Osteoblast (primary cell): ENCODE measurements at regions not wholly inside any gene's neighbourhood (a gene's known extent, or its start where the extent isn't known, plus 50 kb on each side); places are given as distances from the start of the nearest gene placed in this dataset.

Source experiments
- DNase-seq: peaks from one replicate; pipeline ENCODE4 v3.0.0; 2011; ENCODE audit warnings: low spot score, mixed read lengths; ENCODE audit not compliant: insufficient read length; ENCODE audit errors: missing footprints
- H2AFZ ChIP-seq: 2 replicates; pipeline ENCODE4 v1.6.0; 2011; ENCODE audit warnings: mild to moderate bottlenecking, low read length
- H3K27ac ChIP-seq: 2 replicates; pipeline ENCODE4 v1.5.1; 2011; ENCODE audit warnings: mild to moderate bottlenecking, low read depth, low read length, moderate library complexity
- H3K27me3 ChIP-seq: 2 replicates; pipeline ENCODE4 v1.6.0; 2012; ENCODE audit warnings: mild to moderate bottlenecking, control low read depth, inconsistent platforms, low read length, moderate library complexity; ENCODE audit not compliant: insufficient read depth
- H3K36me3 ChIP-seq: 2 replicates; pipeline ENCODE4 v1.5.1; 2011; ENCODE audit warnings: mild to moderate bottlenecking, low read length, control low read depth, moderate library complexity; ENCODE audit not compliant: insufficient read depth
- H3K4me1 ChIP-seq: 2 replicates; pipeline ENCODE4 v1.5.1; 2011; ENCODE audit warnings: mild to moderate bottlenecking, low read length, control low read depth, moderate library complexity; ENCODE audit not compliant: insufficient read depth
- H3K4me2 ChIP-seq: 2 replicates; pipeline ENCODE4 v1.6.0; 2011; ENCODE audit warnings: mild to moderate bottlenecking, low read length; ENCODE audit not compliant: insufficient read depth
- H3K4me3 ChIP-seq: fragments of 200-600 bp; sonication (generic); 3 replicates; pipeline ENCODE4 v1.5.1; 2012; ENCODE audit warnings: mild to moderate bottlenecking, low read length, inconsistent platforms; ENCODE audit not compliant: insufficient read depth
- H3K79me2 ChIP-seq: 2 replicates; pipeline ENCODE4 v1.6.0; 2012; ENCODE audit warnings: mild to moderate bottlenecking, low read length, control low read depth, inconsistent platforms; ENCODE audit not compliant: insufficient read depth
- H3K9me3 ChIP-seq: 2 replicates; pipeline ENCODE4 v1.5.1; 2011; ENCODE audit warnings: low read depth, low read length, control low read depth
- H4K20me1 ChIP-seq: 2 replicates; pipeline ENCODE4 v1.6.0; 2012; ENCODE audit warnings: mild to moderate bottlenecking, low read length, control low read depth; ENCODE audit not compliant: insufficient read depth
- TF ChIP-seq, protein P1 (sequence below): IDR thresholded peaks from 2 replicates; pipeline ENCODE4 v1.5.1; 2011; ENCODE audit warnings: mild to moderate bottlenecking, low read depth, low read length, moderate library complexity; ENCODE audit errors: extremely low read depth

DNA sequence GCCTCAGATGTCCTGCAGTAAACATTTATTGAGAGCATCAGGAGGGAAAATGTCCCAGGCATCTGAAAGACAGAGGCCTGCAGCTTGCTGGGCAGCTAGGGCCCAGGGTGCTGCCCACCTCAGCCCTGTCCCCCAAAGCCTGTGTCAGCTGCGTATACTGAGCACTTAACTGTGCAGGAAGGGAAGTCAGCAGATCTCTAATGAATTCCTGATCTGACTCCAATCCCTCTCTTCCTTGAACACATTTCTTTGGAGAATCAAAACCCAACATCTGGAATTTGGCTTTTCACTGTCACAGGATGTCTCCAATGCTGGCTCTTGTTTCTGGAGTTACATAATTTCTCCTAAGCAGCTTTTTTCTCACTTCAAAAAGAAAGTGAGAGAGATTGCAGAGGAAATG is 364.7 kb upstream of the NFE2L3 start:
- no peak overlapping the region for H3K4me2 ChIP-seq
- H3K4me1 ChIP-seq: no peaks in the 10 kb centered on the region
- no peaks in the 10 kb centered on the region for H3K9me3 ChIP-seq
- no peaks in the 10 kb centered on the region for H4K20me1 ChIP-seq
- no peaks in the 10 kb centered on the region for H3K27me3 ChIP-seq
- no peak for DNase-seq
- H3K79me2 ChIP-seq: no peaks in the 10 kb centered on the region
- H3K27ac ChIP-seq: no peak overlapping the region
- H3K36me3 ChIP-seq: no peaks in the 10 kb centered on the region
- no peak overlapping the region for H3K4me3 ChIP-seq
- TF ChIP-seq, protein P1, sequence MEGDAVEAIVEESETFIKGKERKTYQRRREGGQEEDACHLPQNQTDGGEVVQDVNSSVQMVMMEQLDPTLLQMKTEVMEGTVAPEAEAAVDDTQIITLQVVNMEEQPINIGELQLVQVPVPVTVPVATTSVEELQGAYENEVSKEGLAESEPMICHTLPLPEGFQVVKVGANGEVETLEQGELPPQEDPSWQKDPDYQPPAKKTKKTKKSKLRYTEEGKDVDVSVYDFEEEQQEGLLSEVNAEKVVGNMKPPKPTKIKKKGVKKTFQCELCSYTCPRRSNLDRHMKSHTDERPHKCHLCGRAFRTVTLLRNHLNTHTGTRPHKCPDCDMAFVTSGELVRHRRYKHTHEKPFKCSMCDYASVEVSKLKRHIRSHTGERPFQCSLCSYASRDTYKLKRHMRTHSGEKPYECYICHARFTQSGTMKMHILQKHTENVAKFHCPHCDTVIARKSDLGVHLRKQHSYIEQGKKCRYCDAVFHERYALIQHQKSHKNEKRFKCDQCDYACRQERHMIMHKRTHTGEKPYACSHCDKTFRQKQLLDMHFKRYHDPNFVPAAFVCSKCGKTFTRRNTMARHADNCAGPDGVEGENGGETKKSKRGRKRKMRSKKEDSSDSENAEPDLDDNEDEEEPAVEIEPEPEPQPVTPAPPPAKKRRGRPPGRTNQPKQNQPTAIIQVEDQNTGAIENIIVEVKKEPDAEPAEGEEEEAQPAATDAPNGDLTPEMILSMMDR: no peak
- no peak overlapping the region for H2AFZ ChIP-seq

DNA sequence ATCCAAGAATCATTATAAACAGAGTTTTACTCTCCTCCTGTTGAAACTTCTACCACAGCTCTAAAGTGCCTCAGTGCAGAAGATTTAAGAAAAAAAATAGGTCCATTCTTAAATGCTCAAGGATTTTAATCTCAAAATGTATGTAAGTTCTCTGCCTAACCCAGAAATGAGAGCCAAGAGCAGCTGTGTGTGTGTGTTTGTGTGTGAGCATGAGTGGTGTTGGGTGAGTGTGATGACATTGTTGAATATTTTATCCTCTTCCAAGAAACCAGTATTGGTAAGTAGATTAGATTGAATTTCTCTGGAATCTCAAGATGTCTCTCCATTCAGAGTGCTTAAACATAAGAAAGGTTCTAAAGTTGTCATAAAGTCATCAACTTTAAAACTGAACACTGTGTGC is 363.6 kb upstream of the NFE2L3 start:
- H3K4me1 ChIP-seq: no peaks in the 10 kb centered on the region

DNA sequence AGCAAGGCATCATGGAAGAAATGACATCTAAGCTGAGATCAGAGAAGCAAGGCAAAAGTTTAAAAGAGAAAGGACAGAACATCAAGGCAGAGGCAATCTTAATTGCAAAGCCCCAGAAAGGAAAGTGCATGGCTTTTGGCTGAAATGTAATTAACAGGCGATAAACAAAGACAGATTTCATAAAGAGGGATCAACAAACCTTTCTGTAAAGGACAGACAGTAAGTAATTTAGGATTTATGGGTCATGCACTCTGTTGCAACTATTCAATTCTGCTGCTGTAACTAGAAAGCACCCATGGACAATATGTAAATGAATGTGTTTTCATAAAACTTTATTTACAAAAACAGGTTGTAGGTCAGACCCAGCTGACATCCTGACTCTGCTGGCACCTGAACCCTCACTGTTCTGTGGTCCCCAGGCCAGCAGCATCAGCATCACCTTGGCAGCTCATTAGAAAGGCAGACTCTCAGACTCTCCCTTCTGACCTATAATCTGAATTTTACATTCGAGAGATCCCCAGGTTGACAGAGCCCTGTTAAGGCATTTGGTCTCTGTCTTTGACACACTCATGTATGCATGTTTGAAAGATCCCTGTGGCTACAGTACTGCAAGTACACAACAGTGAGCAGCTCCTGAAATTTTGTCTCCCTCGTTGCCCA is 362.9 kb upstream of the NFE2L3 start:
- no peak overlapping the region for H3K27ac ChIP-seq
- no peak overlapping the region for H3K4me2 ChIP-seq
- no peak for DNase-seq
- no peaks in the 10 kb centered on the region for H4K20me1 ChIP-seq
- H3K4me1 ChIP-seq: no peaks in the 10 kb centered on the region
- no peaks in the 10 kb centered on the region for H3K36me3 ChIP-seq
- H3K9me3 ChIP-seq: no peaks in the 10 kb centered on the region
- TF ChIP-seq, protein P1: no peak
- no peak overlapping the region for H3K4me3 ChIP-seq
- no peaks in the 10 kb centered on the region for H3K79me2 ChIP-seq
- no peak overlapping the region for H2AFZ ChIP-seq
- no peaks in the 10 kb centered on the region for H3K27me3 ChIP-seq

More for the DNA sequence above, 363.6 kb upstream of the NFE2L3 start:
- Histone ChIP-seq H3K27me3 (no peaks in the 10 kb centered on the region), H3K9me3 (no peaks in the 10 kb centered on the region), H3K36me3 (no peaks in the 10 kb centered on the region), H3K4me3 (no peak overlapping the region), H2AFZ (no peak overlapping the region), H3K27ac (no peak overlapping the region), H3K79me2 (no peaks in the 10 kb centered on the region), H4K20me1 (no peaks in the 10 kb centered on the region), H3K4me2 (no peak overlapping the region)
- TF ChIP-seq, protein P1: no peak
- DNase-seq: no peak

DNA sequence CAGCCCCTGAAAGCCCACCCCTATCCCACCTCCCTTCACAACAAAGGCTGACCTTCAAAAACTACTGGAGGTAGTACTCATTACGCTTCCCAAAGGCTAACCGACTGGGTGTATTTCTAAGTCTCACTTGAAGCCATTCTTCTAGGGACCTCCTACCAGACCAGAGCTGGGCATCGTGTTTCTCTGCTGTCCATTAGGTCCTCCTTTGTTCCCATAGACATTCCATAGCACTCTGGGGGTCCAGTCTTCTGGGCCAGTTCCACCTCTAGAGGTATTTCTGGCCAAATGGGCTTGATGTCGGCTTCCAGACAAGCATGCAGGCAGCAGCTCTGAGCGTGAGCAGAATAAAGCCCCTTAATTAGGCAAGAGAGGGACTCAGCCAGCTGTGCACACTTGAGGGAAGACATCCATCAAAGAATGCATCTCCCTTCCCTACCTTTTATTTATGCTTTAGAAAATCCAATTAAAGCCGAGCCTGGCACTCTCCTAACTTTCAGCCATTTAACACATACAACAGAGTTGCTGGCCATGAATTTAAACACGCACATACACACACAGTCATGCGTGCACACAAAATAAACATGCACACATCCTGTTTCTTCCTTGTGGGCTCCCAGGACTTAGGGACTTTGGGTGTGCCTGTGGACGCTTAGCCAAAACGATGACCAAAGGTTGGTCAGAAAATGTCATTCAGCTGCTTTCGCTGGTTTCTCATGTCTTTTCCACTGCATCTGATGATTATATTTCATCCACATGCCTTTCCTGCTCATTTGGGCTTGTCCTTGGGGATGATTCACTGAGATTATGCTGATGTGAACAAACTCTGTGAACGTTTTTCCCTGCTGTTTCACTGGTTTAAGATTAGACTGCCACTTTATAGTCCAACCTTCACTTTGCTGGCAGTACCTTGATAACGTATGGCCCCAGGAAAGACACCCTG is 362.0 kb upstream of the NFE2L3 start:
- Histone ChIP-seq H3K4me1 (no peaks in the 10 kb centered on the region), H3K27me3 (no peaks in the 10 kb centered on the region), H3K79me2 (no peaks in the 10 kb centered on the region), H3K4me3 (no peak overlapping the region), H3K27ac (no peak overlapping the region), H2AFZ (no peak overlapping the region), H4K20me1 (no peaks in the 10 kb centered on the region), H3K9me3 (no peaks in the 10 kb centered on the region), H3K36me3 (no peaks in the 10 kb centered on the region), H3K4me2 (no peak overlapping the region)
- TF ChIP-seq, protein P1: no peak
- DNase-seq: no peak
